HEK293 (cell line): ENCODE measurements at regions not wholly inside any gene's neighbourhood (a gene's known extent, or its start where the extent isn't known, plus 50 kb on each side); places are given as distances from the start of the nearest gene placed in this dataset.

ENCODE experiments used
- CTCF ChIA-PET: fragments of 350-600 bp; formaldehyde crosslinking; extraction: SDS; loops from one replicate; lab custom pipeline; 2021; ENCODE audit warnings: antibody characterized with exemption; lab: Yijun Ruan, JAX
- POLR2A ChIA-PET: fragments of 300-600 bp; formaldehyde crosslinking; extraction: SDS; loops from one replicate; lab custom pipeline; 2020; ENCODE audit warnings: antibody characterized with exemption, inconsistent platforms; lab: Yijun Ruan, JAX
- H3K27ac ChIP-seq: fragments of 200-500 bp; sonication (Bioruptor generic); 2 replicates; pipeline ENCODE4 v1.5.1; 2014; ENCODE audit warnings: low read depth, low read length, control low read depth, inconsistent platforms; ENCODE audit errors: extremely low read depth
- H3K36me3 ChIP-seq, 2 experiments: fragments of 200-500 bp in 1 of 2; sonication (Bioruptor generic) in 1 of 2; 1 replicate in 1 of 2; 2 replicates in 1 of 2; pipeline ENCODE4 v1.5.1; 2014 to 2017; ENCODE audit warnings: inconsistent platforms in 2 of 2, low read length in 2 of 2; ENCODE audit not compliant: control insufficient read depth in 2 of 2, insufficient read depth in 1 of 2
- H3K4me1 ChIP-seq: fragments of 200-500 bp; sonication (Bioruptor generic); 2 replicates; pipeline ENCODE4 v1.5.1; 2014; ENCODE audit warnings: mild to moderate bottlenecking, low read length, inconsistent platforms; ENCODE audit not compliant: control insufficient read depth, insufficient read depth
- H3K4me3 ChIP-seq: 2 replicates; pipeline ENCODE4 v1.5.1; 2011; ENCODE audit warnings: low read depth, mild to moderate bottlenecking, control low read depth, low read length, moderate library complexity
- H3K9me3 ChIP-seq: fragments of 200-500 bp; sonication (Bioruptor generic); 2 replicates; pipeline ENCODE4 v1.5.1; 2014; ENCODE audit warnings: low read depth, low read length, inconsistent platforms; ENCODE audit not compliant: control insufficient read depth, insufficient read depth
- HOXD13 ChIP-seq: sonication (generic); formaldehyde crosslinking; IDR thresholded peaks from 2 replicates; pipeline ENCODE4 v1.8.0; 2022; ENCODE audit warnings: missing genetic modification reagents, borderline replicate concordance
- IKZF3 ChIP-seq: fragments of 450-650 bp; IDR thresholded peaks from 2 replicates; pipeline ENCODE4 v1.5.0; 2018; ENCODE audit warnings: missing biosample characterization, mild to moderate bottlenecking, missing genetic modification characterization, moderate library complexity
- INSM2 ChIP-seq: fragments of 450-650 bp; formaldehyde crosslinking; IDR thresholded peaks from 2 replicates; pipeline ENCODE4 v1.5.1; 2016; ENCODE audit warnings: missing biosample characterization, missing genetic modification characterization
- KLF17 ChIP-seq: fragments of 450-650 bp; formaldehyde crosslinking; IDR thresholded peaks from 2 replicates; pipeline ENCODE4 v1.5.1; 2016; ENCODE audit warnings: missing biosample characterization, missing genetic modification characterization
- KLF7 ChIP-seq: fragments of 450-650 bp; formaldehyde crosslinking; IDR thresholded peaks from 2 replicates; pipeline ENCODE4 v1.5.1; 2016; ENCODE audit warnings: missing biosample characterization, missing genetic modification characterization, borderline replicate concordance
- ZBTB21 ChIP-seq: fragments of 450-650 bp; formaldehyde crosslinking; IDR thresholded peaks from 2 replicates; pipeline ENCODE4 v1.5.1; 2017; ENCODE audit warnings: missing biosample characterization, missing genetic modification characterization
- ZFP3 ChIP-seq: fragments of 450-650 bp; formaldehyde crosslinking; IDR thresholded peaks from 2 replicates; pipeline ENCODE4 v1.5.1; 2016; ENCODE audit warnings: low read depth, missing biosample characterization, missing genetic modification characterization
- ZFP69B ChIP-seq: fragments of 450-650 bp; formaldehyde crosslinking; IDR thresholded peaks from 2 replicates; pipeline ENCODE4 v1.5.1; 2016; ENCODE audit warnings: missing biosample characterization, missing genetic modification characterization
- ZNF132 ChIP-seq: fragments of 450-650 bp; formaldehyde crosslinking; IDR thresholded peaks from 2 replicates; pipeline ENCODE4 v1.5.1; 2017; ENCODE audit warnings: missing biosample characterization, missing genetic modification characterization, borderline replicate concordance
- ZNF155 ChIP-seq: fragments of 450-650 bp; formaldehyde crosslinking; IDR thresholded peaks from 2 replicates; pipeline ENCODE4 v1.5.1; 2016; ENCODE audit warnings: missing biosample characterization, missing genetic modification characterization
- ZNF302 ChIP-seq: fragments of 450-650 bp; formaldehyde crosslinking; IDR thresholded peaks from 2 replicates; pipeline ENCODE4 v1.5.1; 2016; ENCODE audit warnings: missing biosample characterization, missing genetic modification characterization, low read depth
- ZNF335 ChIP-seq: fragments of 450-650 bp; formaldehyde crosslinking; conservative IDR thresholded peaks from 2 replicates; pipeline ENCODE4 v1.5.1; 2016; ENCODE audit warnings: missing biosample characterization, missing genetic modification characterization
- ZNF341 ChIP-seq: fragments of 450-650 bp; formaldehyde crosslinking; IDR thresholded peaks from 2 replicates; pipeline ENCODE4; 2016; ENCODE audit warnings: low read depth, missing biosample characterization, missing genetic modification characterization
- ZNF48 ChIP-seq: fragments of 450-650 bp; formaldehyde crosslinking; IDR thresholded peaks from 2 replicates; pipeline ENCODE4 v1.5.1; 2016; ENCODE audit warnings: missing biosample characterization, missing genetic modification characterization
- ZNF514 ChIP-seq: fragments of 450-650 bp; formaldehyde crosslinking; IDR thresholded peaks from 2 replicates; pipeline ENCODE4 v1.5.1; 2016; ENCODE audit warnings: missing biosample characterization, missing genetic modification characterization
- ZNF518A ChIP-seq: fragments of 450-650 bp; formaldehyde crosslinking; conservative IDR thresholded peaks from 2 replicates; pipeline ENCODE4 v1.5.1; 2016; ENCODE audit warnings: low read depth, missing biosample characterization, missing genetic modification characterization
- ZNF549 ChIP-seq: fragments of 450-650 bp; IDR thresholded peaks from 2 replicates; pipeline ENCODE4 v1.5.1; 2018; ENCODE audit warnings: missing biosample characterization, missing genetic modification characterization, mild to moderate bottlenecking, inconsistent platforms, moderate library complexity
- ZNF560 ChIP-seq: fragments of 450-650 bp; formaldehyde crosslinking; IDR thresholded peaks from 2 replicates; pipeline ENCODE4 v1.5.1; 2017; ENCODE audit warnings: missing biosample characterization, missing genetic modification characterization, borderline replicate concordance
- ZNF610 ChIP-seq: fragments of 450-650 bp; formaldehyde crosslinking; IDR thresholded peaks from 2 replicates; pipeline ENCODE4 v1.5.1; 2016; ENCODE audit warnings: missing biosample characterization, missing genetic modification characterization, borderline replicate concordance
- ZNF658 ChIP-seq: fragments of 450-650 bp; formaldehyde crosslinking; IDR thresholded peaks from 2 replicates; pipeline ENCODE4; 2016; ENCODE audit warnings: missing biosample characterization, missing genetic modification characterization
- ZNF660 ChIP-seq: fragments of 450-650 bp; IDR thresholded peaks from 2 replicates; pipeline ENCODE4 v1.5.1; 2018; ENCODE audit warnings: missing biosample characterization, mild to moderate bottlenecking, missing genetic modification characterization
- ZNF76 ChIP-seq: fragments of 450-650 bp; formaldehyde crosslinking; IDR thresholded peaks from 2 replicates; pipeline ENCODE4; 2016; ENCODE audit warnings: low read depth, missing biosample characterization, missing genetic modification characterization, borderline replicate concordance

- Histone ChIP-seq H3K9me3 (no peaks in the 10 kb centered on the region), H3K27ac (no peak overlapping the region), H3K4me1 (no peaks in the 10 kb centered on the region), H3K36me3 (no peaks in the 10 kb centered on the region), H3K4me3 (no peak overlapping the region)
- CTCF ChIA-PET, result interaction anchor here (0.9 kb wide), 1 partner anchor 19 kb away, joined by 3 read pairs; no protein-coding TSS in a partner anchor
- POLR2A ChIA-PET, result no interaction called here
- TF ChIP-seq KLF17 (tag by site-specific recombination) (no peak), ZNF660 (no peak), ZNF658 (tag by site-specific recombination) (no peak), ZNF341 (tag by site-specific recombination) (no peak), ZNF302 (tag by site-specific recombination) (no peak), ZNF560 (tag by site-specific recombination) (no peak), ZNF514 (tag by site-specific recombination) (no peak), KLF7 (tag by site-specific recombination) (no peak), INSM2 (tag by site-specific recombination) (no peak), ZBTB21 (tag by site-specific recombination) (no peak), ZNF610 (tag by site-specific recombination) (no peak), ZNF335 (tag by site-specific recombination) (no peak), ZFP69B (tag by site-specific recombination) (no peak), ZFP3 (tag by site-specific recombination) (no peak), IKZF3 (no peak), ZNF132 (tag by site-specific recombination) (no peak)
Observed at GRCh38 chr4:32909053-32909452, 2188.9 kb downstream of the PCDH7 start.

GRCh38 chr4:32909736-32910135, 2189.6 kb downstream of the PCDH7 start:
- H3K4me3 ChIP-seq, result no peak overlapping the region
- no peaks in the 10 kb centered on the region for H3K36me3 ChIP-seq
- H3K27ac ChIP-seq, result no peak overlapping the region
- no peak for TF ChIP-seq ZNF549 (tag by site-specific recombination)
- no peak for TF ChIP-seq ZNF155
- no peak for TF ChIP-seq ZNF518A (tag by site-specific recombination)
- no peak for TF ChIP-seq HOXD13 (CRISPR knock-in tag)
- TF ChIP-seq ZNF610 (tag by site-specific recombination), result no peak
- TF ChIP-seq ZNF76 (tag by site-specific recombination), result no peak
- TF ChIP-seq ZNF48 (tag by site-specific recombination), result no peak
- no peak for TF ChIP-seq ZNF514 (tag by site-specific recombination)
- POLR2A ChIA-PET, result no interaction called here
- CTCF ChIA-PET, result interaction anchor here (0.9 kb wide), 1 partner anchor 19 kb away, joined by 3 read pairs; no protein-coding TSS in a partner anchor
- no peaks in the 10 kb centered on the region for H3K4me1 ChIP-seq
- H3K9me3 ChIP-seq, result no peaks in the 10 kb centered on the region
